AG04449 (cell line): ENCODE measurements at regions not wholly inside any gene's neighbourhood (a gene's known extent, or its start where the extent isn't known, plus 50 kb on each side); places are given as distances from the start of the nearest gene placed in this dataset.

Experiments used
- CTCF ChIA-PET: fragments of 350-600 bp; formaldehyde crosslinking; extraction: SDS; loops from one replicate; lab custom pipeline; 2021; ENCODE audit warnings: antibody characterized with exemption; lab: Yijun Ruan, JAX
- POLR2A ChIA-PET: fragments of 400-600, 350-600 bp; formaldehyde crosslinking; extraction: SDS; loops from one replicate; lab custom pipeline; 2020; ENCODE audit warnings: antibody characterized with exemption, inconsistent platforms; lab: Yijun Ruan, JAX
- DNase-seq: peaks from one replicate; pipeline ENCODE4 v3.0.0-alpha.2; 2010; ENCODE audit warnings: low read depth, low spot score
- H3K4me3 ChIP-seq: 2 replicates; pipeline ENCODE4 v1.5.1; 2011; ENCODE audit warnings: low read depth, mild to moderate bottlenecking, control low read depth, low read length
- CTCF ChIP-seq: IDR thresholded peaks from one replicate; pipeline ENCODE4 v1.5.1; 2011; ENCODE audit warnings: mild to moderate bottlenecking, moderate library complexity, low read length, control low read depth, inconsistent platforms; ENCODE audit not compliant: insufficient read depth; ENCODE audit errors: missing control alignments

DNA sequence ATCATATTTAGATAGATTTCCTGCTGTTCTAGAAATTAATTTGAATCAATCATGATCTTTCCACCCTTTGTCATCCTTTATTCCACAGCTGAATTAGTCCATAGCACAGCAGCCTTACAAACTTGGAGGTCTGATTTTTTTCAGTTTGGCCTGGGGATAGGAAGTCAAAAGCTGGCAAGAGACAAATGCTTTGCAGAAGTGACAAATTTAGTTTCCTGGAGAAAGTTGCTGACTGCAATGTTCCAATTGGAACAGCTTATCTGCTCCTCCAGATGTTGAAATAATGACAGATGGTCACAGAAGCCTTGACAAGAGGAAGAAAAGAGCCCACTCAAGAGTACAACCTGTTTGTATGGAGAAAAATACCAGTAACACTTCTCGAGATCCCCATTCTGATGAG lies 1276.1 kb upstream of the CDH8 start:
- no peak overlapping the region for H3K4me3 ChIP-seq
- ChIA-PET CTCF (no interaction called here), POLR2A (no interaction called here)
- TF ChIP-seq CTCF: no peak
- DNase-seq: no peak

DNA sequence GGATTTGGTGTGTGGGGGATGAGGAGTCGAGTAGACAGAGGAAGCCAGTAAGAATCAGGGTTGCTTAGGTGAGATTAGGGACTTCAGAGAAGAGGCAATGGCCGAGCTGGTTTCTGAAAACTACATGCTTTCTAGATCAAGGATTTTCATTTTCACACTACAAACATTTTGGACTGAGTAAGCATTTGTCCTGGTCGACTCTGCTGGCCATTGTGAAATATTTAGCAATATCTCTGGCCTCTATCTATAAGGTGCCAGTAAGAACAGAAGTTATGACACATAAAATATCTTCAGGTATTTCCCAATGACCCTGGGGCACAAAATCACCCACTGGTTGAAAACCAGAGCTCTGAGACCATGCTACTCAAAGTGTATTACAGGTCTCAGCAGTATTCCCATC lies 1275.1 kb upstream of the CDH8 start:
- no peak overlapping the region for H3K4me3 ChIP-seq
- no peak for TF ChIP-seq CTCF
- ChIA-PET CTCF (no interaction called here), POLR2A (no interaction called here)
- DNase-seq: no peak

DNA sequence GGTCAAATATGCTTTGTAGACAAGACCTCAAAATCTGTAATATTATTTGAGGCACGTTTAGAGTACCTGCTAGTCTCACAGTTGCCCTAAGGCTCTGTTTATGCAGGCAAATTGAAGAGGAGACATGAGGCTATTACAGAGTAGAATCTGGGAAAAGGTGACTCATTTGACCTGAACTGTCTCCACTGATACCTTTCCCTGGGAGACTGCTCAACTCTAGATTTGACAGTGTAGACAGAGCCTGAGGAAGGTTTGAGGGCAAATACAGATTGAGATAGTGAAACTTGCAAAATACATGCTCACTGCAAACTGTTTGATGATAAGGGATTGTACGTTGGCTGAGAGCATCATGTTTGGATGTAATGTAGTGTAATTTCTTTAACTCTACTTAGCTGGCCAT lies 1266.6 kb upstream of the CDH8 start:
- CTCF ChIA-PET: no interaction called here
- POLR2A ChIA-PET: no interaction called here
- DNase-seq: no peak
- TF ChIP-seq CTCF: no peak
- no peak overlapping the region for H3K4me3 ChIP-seq

DNA sequence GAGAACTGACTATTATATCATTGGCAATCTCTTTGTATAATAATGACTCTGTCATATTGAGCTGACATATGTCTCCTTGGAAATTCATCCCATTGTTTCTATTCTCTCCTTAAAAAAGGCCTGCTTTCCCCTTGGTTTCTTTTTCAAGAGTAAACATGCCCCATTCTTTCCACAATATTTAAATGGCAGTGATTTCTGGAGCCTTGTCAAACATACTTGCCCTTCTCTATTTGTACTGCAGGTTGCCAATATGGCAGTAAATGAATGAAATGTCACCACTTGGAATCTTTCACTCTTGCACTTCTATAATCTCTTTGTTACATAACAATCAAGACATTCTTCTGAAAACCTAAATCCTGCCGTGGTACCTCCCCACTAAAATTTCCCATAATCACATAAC lies 1265.1 kb upstream of the CDH8 start:
- ChIA-PET CTCF (no interaction called here), POLR2A (no interaction called here)
- TF ChIP-seq CTCF: no peak
- no peak overlapping the region for H3K4me3 ChIP-seq
- DNase-seq: no peak

DNA sequence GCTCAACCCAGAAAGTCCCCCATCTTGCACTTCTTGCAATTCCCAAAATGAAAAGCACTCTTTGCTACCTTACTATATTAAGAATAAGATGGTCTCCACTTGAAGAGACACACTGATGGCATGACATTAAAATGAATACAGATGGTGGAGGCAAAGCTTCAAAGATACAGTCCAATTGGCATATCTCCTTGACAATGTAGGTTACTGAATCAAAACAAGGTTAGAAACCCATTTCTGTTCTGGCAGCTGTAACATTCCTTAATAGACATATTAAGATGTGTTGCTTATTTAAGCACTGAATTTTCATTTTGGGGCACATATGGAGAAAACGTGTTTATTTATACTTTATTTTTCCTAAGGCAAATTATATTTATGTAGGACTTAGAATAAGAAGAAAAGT lies 1262.8 kb upstream of the CDH8 start:
- DNase-seq: no peak
- POLR2A ChIA-PET: no interaction called here
- no peak overlapping the region for H3K4me3 ChIP-seq
- TF ChIP-seq CTCF: no peak
- CTCF ChIA-PET: interaction anchor here (1.6 kb wide), 1 partner anchor 10 kb away, joined by 5 read pairs; no protein-coding TSS in a partner anchor

- DNase-seq: no peak
- ChIA-PET CTCF (no interaction called here), POLR2A (no interaction called here)
- no peak for TF ChIP-seq CTCF
- H3K4me3 ChIP-seq: no peak overlapping the region
These were observed 1255.8 kb upstream of the CDH8 start for GRCh38 chr16:63292036-63292435.
